ENCODE measurements at regions not wholly inside any gene's neighbourhood (a gene's known extent, or its start where the extent isn't known, plus 50 kb on each side); places are given as distances from the start of the nearest gene placed in this dataset.

DNA sequence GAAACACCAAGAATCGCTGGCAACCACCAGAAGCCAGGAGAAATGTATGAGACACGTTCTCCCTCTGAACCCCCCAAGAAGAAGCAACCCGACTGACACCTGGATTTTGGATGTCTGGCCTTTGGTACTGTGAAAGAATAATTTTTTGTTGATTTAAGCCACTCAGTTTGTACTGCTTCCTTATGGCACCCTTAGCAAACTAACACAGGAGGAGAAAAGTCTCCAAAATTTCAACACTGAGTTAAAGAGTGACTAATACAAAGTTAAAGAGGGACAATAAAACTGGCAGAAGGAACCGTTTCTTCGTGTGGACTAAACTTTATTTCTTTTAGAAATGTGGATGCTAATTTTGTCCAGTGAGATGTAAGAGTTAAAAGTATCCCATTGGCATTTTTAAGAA lies 660.9 kb upstream of the LINC00305 start:
- no peak for DNase-seq (ENCODE audit: low spot score)
- TF ChIP-seq, protein P1, sequence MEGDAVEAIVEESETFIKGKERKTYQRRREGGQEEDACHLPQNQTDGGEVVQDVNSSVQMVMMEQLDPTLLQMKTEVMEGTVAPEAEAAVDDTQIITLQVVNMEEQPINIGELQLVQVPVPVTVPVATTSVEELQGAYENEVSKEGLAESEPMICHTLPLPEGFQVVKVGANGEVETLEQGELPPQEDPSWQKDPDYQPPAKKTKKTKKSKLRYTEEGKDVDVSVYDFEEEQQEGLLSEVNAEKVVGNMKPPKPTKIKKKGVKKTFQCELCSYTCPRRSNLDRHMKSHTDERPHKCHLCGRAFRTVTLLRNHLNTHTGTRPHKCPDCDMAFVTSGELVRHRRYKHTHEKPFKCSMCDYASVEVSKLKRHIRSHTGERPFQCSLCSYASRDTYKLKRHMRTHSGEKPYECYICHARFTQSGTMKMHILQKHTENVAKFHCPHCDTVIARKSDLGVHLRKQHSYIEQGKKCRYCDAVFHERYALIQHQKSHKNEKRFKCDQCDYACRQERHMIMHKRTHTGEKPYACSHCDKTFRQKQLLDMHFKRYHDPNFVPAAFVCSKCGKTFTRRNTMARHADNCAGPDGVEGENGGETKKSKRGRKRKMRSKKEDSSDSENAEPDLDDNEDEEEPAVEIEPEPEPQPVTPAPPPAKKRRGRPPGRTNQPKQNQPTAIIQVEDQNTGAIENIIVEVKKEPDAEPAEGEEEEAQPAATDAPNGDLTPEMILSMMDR (IDR thresholded peaks at IDR 0.05; ENCODE audit: extremely low read depth, missing control alignments), result no peak

DNA sequence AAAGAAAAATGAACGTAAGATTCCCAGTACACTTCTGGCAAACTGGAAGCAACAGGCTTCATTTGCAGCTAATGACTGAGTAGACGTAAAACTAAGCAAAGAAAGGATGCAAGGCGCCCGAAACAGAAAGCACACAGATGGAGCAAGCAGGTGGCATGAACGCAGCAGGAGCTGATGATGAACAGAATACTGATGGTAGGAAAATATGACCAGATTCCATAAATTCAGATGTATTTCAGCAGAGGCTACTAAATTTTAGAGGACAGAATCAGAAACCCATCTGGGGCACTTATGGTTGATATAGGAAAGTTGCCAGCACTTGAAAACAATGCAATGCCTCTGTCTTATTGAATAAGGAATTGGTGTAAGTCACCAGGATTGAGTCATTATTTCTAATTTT lies 658.7 kb upstream of the LINC00305 start:
- TF ChIP-seq, protein P1 (IDR thresholded peaks at IDR 0.05; ENCODE audit: extremely low read depth, missing control alignments), result no peak
- no peak for DNase-seq (ENCODE audit: low spot score)

DNA sequence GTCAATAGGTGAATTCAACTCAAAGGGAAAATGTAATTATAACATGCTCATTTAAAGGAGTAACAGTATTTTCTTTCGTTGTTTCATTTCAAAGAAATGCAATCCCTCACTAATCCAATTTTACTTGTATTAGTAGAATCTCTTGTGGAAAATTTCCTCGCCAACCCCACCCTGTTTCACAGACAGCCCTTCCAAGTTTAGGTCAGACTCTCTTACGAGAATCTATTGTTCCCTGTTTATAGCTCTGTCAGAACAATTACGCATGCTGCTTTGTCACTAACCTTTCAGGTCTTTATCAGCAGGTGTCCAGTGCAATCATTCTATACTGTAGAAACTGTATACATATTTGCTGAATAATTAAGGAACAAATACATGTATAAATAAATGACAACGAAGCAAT lies 657.8 kb upstream of the LINC00305 start:
- DNase-seq (ENCODE audit: low spot score), result no peak
- TF ChIP-seq, protein P1 (IDR thresholded peaks at IDR 0.05; ENCODE audit: extremely low read depth, missing control alignments), result no peak

DNA sequence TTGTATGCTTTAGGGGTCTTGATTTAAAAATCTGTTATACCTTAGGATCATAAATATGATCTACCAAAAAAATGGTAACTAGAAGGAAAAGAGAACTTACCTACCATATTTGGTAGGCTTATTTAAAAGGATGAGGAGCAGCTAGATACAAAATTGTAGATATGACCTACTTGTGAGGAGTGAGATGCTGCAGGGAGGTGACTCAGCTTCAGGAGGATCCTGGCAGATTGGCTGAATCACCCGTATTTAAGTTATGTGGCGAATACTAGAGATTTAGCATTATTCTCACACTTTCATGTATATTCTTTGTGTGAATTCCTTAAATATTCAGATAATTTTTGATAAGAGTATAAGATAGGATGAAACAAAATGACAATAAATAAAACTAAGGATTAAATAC lies 657.3 kb upstream of the LINC00305 start:
- TF ChIP-seq, protein P1 (IDR thresholded peaks at IDR 0.05; ENCODE audit: extremely low read depth, missing control alignments), result no peak
- no peak for DNase-seq (ENCODE audit: low spot score)

DNA sequence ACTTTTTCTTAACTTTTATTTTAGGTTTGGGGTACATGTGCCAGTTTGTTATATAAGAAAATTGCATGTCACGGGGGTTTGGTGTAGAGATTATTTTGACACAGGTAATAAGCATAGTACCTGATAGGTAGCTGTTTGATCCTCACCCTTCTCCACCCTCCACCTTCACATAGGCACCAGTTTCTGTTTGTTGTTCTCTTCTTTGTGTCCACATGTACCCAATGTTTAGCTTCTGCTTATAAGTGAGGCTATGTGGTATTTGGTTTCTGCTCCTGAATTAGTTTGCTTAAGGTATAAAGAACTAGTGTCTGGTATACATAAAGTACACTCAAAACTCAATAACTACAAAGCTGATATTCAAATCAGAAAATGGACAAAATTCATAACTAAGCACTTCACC lies 654.6 kb upstream of the LINC00305 start:
- DNase-seq (ENCODE audit: low spot score), result no peak
- TF ChIP-seq, protein P1 (IDR thresholded peaks at IDR 0.05; ENCODE audit: extremely low read depth, missing control alignments), result no peak

DNA sequence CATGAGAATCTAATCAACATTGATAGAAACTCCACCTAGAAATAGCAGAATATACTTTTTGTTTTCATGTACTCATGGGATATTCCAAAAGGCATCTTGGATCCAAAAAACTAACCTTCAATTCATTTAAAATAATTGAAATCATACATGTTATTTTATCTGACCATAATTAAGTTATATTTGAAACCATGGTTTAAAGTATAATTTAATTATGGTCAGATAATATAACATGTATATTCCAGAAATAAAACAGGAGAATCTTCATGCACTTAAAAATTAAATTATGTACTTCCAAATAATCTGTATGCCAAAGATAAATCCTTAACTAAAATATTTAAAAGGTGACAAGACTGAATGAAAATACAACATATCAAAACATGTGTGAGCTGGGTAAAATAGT lies 651.3 kb upstream of the LINC00305 start:
- DNase-seq (ENCODE audit: low spot score), result no peak
- TF ChIP-seq, protein P1 (IDR thresholded peaks at IDR 0.05; ENCODE audit: extremely low read depth, missing control alignments), result no peak

DNA sequence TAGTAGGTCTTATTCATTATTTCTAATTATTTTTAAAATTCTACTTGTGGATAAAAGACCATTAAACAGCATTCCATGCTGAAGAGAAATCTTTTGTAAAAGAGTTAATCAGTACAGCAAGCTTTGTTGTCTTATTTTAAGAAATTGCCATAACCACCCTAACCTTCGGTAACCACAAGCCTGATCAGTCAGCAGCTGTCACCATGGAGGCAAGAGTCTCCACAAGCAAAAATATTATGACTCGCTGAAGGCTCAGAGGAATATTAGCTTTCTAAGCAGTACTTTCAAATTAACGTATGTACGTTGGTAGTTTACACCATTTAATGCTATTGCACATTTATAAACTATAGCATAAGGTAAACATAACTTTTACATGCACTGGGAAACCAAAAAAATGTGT lies 650.5 kb upstream of the LINC00305 start:
- TF ChIP-seq, protein P1 (IDR thresholded peaks at IDR 0.05; ENCODE audit: extremely low read depth, missing control alignments), result no peak
- no peak for DNase-seq (ENCODE audit: low spot score)

All from GM20000 (cell line).